ENCODE measurements at regions not wholly inside any gene's neighbourhood (a gene's known extent, or its start where the extent isn't known, plus 50 kb on each side); places are given as distances from the start of the nearest gene placed in this dataset.

DNA sequence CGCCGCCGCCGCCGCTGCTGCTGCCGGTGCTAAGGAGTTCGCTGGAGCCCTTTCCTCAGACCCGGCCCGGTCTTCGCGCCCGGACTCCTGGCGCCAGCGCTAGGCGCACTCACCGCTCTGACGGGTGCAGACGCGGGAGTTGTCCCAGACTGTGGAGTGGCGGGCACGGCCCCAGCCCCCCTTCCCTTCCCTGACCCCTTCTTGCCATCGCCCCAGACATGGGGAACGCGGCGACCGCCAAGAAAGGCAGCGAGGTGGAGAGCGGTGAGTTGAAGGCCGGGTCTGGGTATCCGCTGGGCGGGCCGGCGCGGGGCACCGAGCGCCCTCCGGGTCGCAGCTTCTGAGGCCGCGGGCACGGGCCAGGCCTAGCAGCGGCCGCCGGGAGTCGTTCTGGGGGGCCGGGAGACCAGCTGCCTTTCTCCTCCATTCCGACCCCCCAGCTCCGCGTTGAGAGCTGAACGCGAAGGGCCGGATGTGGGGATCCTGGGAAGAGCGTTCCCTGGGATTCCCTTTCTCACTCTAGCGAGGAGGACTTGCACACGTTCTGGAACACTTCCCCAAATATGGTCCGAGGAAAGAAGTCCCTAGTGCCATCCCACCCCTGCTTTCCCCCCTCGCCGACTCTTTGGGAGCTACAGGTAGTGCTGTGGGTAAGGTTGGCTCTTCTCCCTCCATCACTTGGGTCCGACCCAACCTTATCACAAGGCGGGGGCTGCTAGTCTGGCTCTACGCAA lies 65.8 kb upstream of the PRKACB start:
- intact Hi-C loops (cut with micrococcal nuclease; ENCODE audit: unreplicated experiment) = loop anchor here (10.0 kb wide), 1 partner anchor 83 kb away; the partner anchor contains the start of gene TTLL7
- TF ChIP-seq REST (IDR thresholded peaks at IDR 0.05; ENCODE audit: insufficient read depth in 1 of 2, low read depth in 2 of 2, low read length in 1 of 2) (no peak), SIN3A (IDR thresholded peaks at IDR 0.05; ENCODE audit: borderline replicate concordance, insufficient read depth, low read depth, low read length) (peak; percentile 19; the same call in 1 of the 2 replicates), POLR2AphosphoS5 (IDR thresholded peaks at IDR 0.05; ENCODE audit: low read depth, low read length) (no peak; the same call in 1 of the 2 replicates), CTCF (IDR thresholded peaks at IDR 0.05) (no peak), TCF7L2 (IDR thresholded peaks at IDR 0.05; ENCODE audit: low read depth, low read length) (0 out of 2 replicates have a peak, but pooled peaks have one; percentile 4)
- ChIA-PET CTCF (interaction anchor here (0.8 kb wide), 1 partner anchor 80 kb away, joined by 3 read pairs; no protein-coding TSS in a partner anchor), POLR2A (interaction anchor here (0.6 kb wide), 1 partner anchor 354 kb away, joined by 3 read pairs; no protein-coding TSS in a partner anchor)
- DNase-seq (ENCODE audit: low read depth, low spot score) (no peak), ATAC-seq (peak; percentile 77)
- Histone ChIP-seq H3K4me1 (ENCODE audit: control insufficient read depth, insufficient read depth, low read length) (peaks cover 20% of the 10 kb centered on the region), H3K4me3 (ENCODE audit: low read depth in 2 of 2, low read length in 2 of 2) (peak overlapping the region; percentile 80 to 86), H3K36me3 (ENCODE audit: control insufficient read depth, insufficient read depth, low read length) (peaks cover 5% of the 10 kb centered on the region; the same call in 1 of the 2 replicates), H3K27ac (ENCODE audit: low read length) (peak overlapping the region; percentile 86), H3K27me3 (ENCODE audit: control insufficient read depth, insufficient read depth, low read length) (no peaks in the 10 kb centered on the region), H3K9me3 (ENCODE audit: control insufficient read depth, insufficient read depth, low read depth, low read length) (no peaks in the 10 kb centered on the region)
- BruUV-seq (replicated peaks) = no TSS peak
- in situ Hi-C loops (cut with HindIII; ENCODE audit: low pct_unique_long_range_greater_than_20kb, low sequenced_read_pairs) = no loop called here

DNA sequence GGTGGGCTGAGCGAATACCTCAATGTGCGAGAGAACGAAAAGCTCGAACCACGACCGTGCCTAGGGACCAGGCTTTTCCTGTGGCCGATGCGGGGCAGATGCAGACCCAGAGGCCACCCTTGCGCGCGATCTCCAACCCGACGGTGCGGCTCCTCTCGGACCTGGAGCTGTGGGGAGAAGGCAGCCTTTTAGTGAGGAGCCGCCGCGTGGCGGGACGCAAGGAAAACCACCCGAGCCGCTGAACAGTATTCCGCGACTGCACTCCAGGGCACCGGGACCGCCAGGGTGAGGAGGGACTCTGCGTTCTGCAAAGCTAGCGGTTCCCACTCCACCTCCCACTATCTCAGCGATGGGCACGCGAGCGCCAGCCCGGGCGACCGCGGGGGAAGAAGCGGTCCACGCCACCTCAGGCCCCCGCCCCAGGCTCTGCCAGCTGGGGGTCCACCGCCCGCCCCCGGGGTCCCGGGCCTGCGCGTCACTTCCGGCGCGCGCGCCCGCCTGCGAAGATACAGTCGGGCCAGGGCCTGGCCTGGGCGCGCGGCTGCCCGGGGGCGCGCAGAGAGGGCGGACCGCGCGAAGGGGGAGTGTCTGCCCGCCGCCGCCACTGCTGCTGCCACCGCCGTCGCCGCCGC lies 66.5 kb upstream of the PRKACB start:
- DNase-seq (ENCODE audit: low read depth, low spot score) (no peak), ATAC-seq (peak; percentile 98)
- Histone ChIP-seq H3K36me3 (ENCODE audit: control insufficient read depth, insufficient read depth, low read length) (peaks cover 5% of the 10 kb centered on the region; the same call in 1 of the 2 replicates), H3K9me3 (ENCODE audit: control insufficient read depth, insufficient read depth, low read depth, low read length) (no peaks in the 10 kb centered on the region), H3K27ac (ENCODE audit: low read length) (peak overlapping the region; percentile 97), H3K4me1 (ENCODE audit: control insufficient read depth, insufficient read depth, low read length) (peaks cover 20% of the 10 kb centered on the region), H3K27me3 (ENCODE audit: control insufficient read depth, insufficient read depth, low read length) (no peaks in the 10 kb centered on the region), H3K4me3 (ENCODE audit: low read depth in 2 of 2, low read length in 2 of 2) (peak overlapping the region; percentile 86 to 88)
- in situ Hi-C loops (cut with HindIII; ENCODE audit: low pct_unique_long_range_greater_than_20kb, low sequenced_read_pairs) = no loop called here
- ChIA-PET POLR2A (interaction anchor here (0.6 kb wide), 1 partner anchor 57 kb away, joined by 3 read pairs; no protein-coding TSS in a partner anchor), CTCF (no interaction called here)
- TF ChIP-seq TCF7L2 (IDR thresholded peaks at IDR 0.05; ENCODE audit: low read depth, low read length) (no peak), REST (IDR thresholded peaks at IDR 0.05; ENCODE audit: insufficient read depth in 1 of 2, low read depth in 2 of 2, low read length in 1 of 2) (no peak), CTCF (IDR thresholded peaks at IDR 0.05) (no peak), POLR2AphosphoS5 (IDR thresholded peaks at IDR 0.05; ENCODE audit: low read depth, low read length) (peak; percentile 85), SIN3A (IDR thresholded peaks at IDR 0.05; ENCODE audit: borderline replicate concordance, insufficient read depth, low read depth, low read length) (peak; percentile 88; the same call in 1 of the 2 replicates)
- intact Hi-C loops (cut with micrococcal nuclease; ENCODE audit: unreplicated experiment) = loop anchor here (10.0 kb wide), 1 partner anchor 83 kb away; the partner anchor contains the start of gene TTLL7
- BruUV-seq (replicated peaks) = no TSS peak

Measured in Panc1 (cell line).